ENCODE measurements at regions not wholly inside any gene's neighbourhood (a gene's known extent, or its start where the extent isn't known, plus 50 kb on each side); places are given as distances from the start of the nearest gene placed in this dataset.

DNA sequence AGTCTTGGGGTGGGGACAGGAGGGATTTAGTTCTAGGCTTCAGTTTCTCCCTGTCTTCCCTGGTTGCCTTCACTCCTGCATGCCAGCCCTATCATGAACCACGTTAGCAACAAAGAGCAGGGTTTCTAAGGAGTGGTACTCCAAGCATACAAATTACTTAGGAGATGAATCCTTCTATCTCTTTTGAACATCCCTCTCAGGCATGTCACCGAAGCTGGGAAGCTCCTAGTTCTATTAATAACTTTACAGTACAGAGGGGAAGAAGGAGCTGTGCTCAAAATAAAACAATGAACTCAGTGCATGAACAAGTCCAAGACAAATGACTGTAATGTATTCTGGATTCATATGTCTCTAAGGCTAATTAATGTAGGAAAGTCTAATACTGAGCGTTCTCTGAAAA, 450.6 kb upstream of the RASGEF1B start:
- H3K4me1 ChIP-seq (ENCODE audit: control insufficient read depth, extremely low read depth, insufficient read depth, low read length): no peaks in the 10 kb centered on the region
- no peak overlapping the region for H3K27ac ChIP-seq (ENCODE audit: insufficient read depth, low read length)
- no peak overlapping the region for H3K9ac ChIP-seq (ENCODE audit: insufficient read depth, low read length)
- no peaks in the 10 kb centered on the region for H3K79me2 ChIP-seq (ENCODE audit: control insufficient read depth, insufficient read depth, low read length)
- H3K9me3 ChIP-seq (ENCODE audit: control insufficient read depth, insufficient read depth, low read depth, low read length): no peaks in the 10 kb centered on the region
- H3K27me3 ChIP-seq (ENCODE audit: control insufficient read depth, insufficient read depth, low read length): no peaks in the 10 kb centered on the region
- no peaks in the 10 kb centered on the region for H3K36me3 ChIP-seq (ENCODE audit: control insufficient read depth, insufficient read depth, low read length)
- H2AFZ ChIP-seq (ENCODE audit: low read length): no peak overlapping the region
- no peak overlapping the region for H3K4me2 ChIP-seq (ENCODE audit: extremely low read depth, insufficient read depth, low read length)
- TF ChIP-seq, protein P1, sequence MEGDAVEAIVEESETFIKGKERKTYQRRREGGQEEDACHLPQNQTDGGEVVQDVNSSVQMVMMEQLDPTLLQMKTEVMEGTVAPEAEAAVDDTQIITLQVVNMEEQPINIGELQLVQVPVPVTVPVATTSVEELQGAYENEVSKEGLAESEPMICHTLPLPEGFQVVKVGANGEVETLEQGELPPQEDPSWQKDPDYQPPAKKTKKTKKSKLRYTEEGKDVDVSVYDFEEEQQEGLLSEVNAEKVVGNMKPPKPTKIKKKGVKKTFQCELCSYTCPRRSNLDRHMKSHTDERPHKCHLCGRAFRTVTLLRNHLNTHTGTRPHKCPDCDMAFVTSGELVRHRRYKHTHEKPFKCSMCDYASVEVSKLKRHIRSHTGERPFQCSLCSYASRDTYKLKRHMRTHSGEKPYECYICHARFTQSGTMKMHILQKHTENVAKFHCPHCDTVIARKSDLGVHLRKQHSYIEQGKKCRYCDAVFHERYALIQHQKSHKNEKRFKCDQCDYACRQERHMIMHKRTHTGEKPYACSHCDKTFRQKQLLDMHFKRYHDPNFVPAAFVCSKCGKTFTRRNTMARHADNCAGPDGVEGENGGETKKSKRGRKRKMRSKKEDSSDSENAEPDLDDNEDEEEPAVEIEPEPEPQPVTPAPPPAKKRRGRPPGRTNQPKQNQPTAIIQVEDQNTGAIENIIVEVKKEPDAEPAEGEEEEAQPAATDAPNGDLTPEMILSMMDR (conservative IDR thresholded peaks at IDR 0.05 in 1 of 2, IDR thresholded peaks at IDR 0.05 in 1 of 2; ENCODE audit: low read depth in 1 of 2, low read length in 2 of 2): no peak
- no peak for TF ChIP-seq EZH2 (IDR thresholded peaks at IDR 0.05; ENCODE audit: low read length, missing control alignments)
- no peak for DNase-seq (ENCODE audit: low read depth in 2 of 2)
- no peak overlapping the region for H3K4me3 ChIP-seq (replicated peaks in 1 of 4; ENCODE audit: control extremely low read depth in 1 of 4, insufficient read depth in 1 of 4, low read depth in 3 of 4, low read length in 4 of 4)
- H4K20me1 ChIP-seq (ENCODE audit: control insufficient read depth, extremely low read depth, insufficient read depth, low read length): no peaks in the 10 kb centered on the region

- H4K20me1 ChIP-seq (ENCODE audit: control insufficient read depth, extremely low read depth, insufficient read depth, low read length): no peaks in the 10 kb centered on the region
- no peaks in the 10 kb centered on the region for H3K79me2 ChIP-seq (ENCODE audit: control insufficient read depth, insufficient read depth, low read length)
- H3K9ac ChIP-seq (ENCODE audit: insufficient read depth, low read length): no peak overlapping the region
- no peak overlapping the region for H3K4me2 ChIP-seq (ENCODE audit: extremely low read depth, insufficient read depth, low read length)
- no peaks in the 10 kb centered on the region for H3K27me3 ChIP-seq (ENCODE audit: control insufficient read depth, insufficient read depth, low read length)
- no peaks in the 10 kb centered on the region for H3K36me3 ChIP-seq (ENCODE audit: control insufficient read depth, insufficient read depth, low read length)
- no peaks in the 10 kb centered on the region for H3K4me1 ChIP-seq (ENCODE audit: control insufficient read depth, extremely low read depth, insufficient read depth, low read length)
- TF ChIP-seq EZH2 (IDR thresholded peaks at IDR 0.05; ENCODE audit: low read length, missing control alignments): no peak
- TF ChIP-seq, protein P1 (conservative IDR thresholded peaks at IDR 0.05 in 1 of 2, IDR thresholded peaks at IDR 0.05 in 1 of 2; ENCODE audit: low read depth in 1 of 2, low read length in 2 of 2): no peak
- H3K9me3 ChIP-seq (ENCODE audit: control insufficient read depth, insufficient read depth, low read depth, low read length): no peaks in the 10 kb centered on the region
- H2AFZ ChIP-seq (ENCODE audit: low read length): no peak overlapping the region
- no peak overlapping the region for H3K27ac ChIP-seq (ENCODE audit: insufficient read depth, low read length)
- H3K4me3 ChIP-seq (replicated peaks in 1 of 4; ENCODE audit: control extremely low read depth in 1 of 4, insufficient read depth in 1 of 4, low read depth in 3 of 4, low read length in 4 of 4): no peak overlapping the region
- DNase-seq (ENCODE audit: low read depth in 2 of 2): no peak
Measured at GRCh38 chr4:81921751-81922159, 450.0 kb upstream of the RASGEF1B start.

DNA sequence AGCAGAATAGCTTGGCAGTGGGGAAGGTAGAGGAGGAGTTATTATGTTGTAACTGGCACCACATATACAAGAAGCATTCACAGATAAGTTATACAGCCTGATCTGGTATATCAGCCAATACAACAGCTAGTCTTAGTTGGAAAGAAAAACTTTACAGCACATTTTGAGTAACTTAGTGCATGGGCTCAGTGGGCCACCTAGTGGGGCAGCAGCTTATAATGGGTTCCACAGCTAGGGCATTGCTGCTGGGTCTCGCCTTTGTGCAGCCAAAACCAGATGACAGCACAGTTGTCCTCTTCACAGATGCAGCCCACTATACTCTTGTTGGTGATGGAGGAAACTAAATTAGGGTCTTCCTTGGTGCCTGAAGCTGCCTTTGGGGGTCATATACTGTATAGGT, 448.1 kb upstream of the RASGEF1B start:
- Histone ChIP-seq H3K4me1 (ENCODE audit: control insufficient read depth, extremely low read depth, insufficient read depth, low read length) (no peaks in the 10 kb centered on the region), H3K27me3 (ENCODE audit: control insufficient read depth, insufficient read depth, low read length) (no peaks in the 10 kb centered on the region), H3K9me3 (ENCODE audit: control insufficient read depth, insufficient read depth, low read depth, low read length) (no peaks in the 10 kb centered on the region), H3K27ac (ENCODE audit: insufficient read depth, low read length) (no peak overlapping the region), H3K4me3 (replicated peaks in 1 of 4; ENCODE audit: control extremely low read depth in 1 of 4, insufficient read depth in 1 of 4, low read depth in 3 of 4, low read length in 4 of 4) (no peak overlapping the region), H3K4me2 (ENCODE audit: extremely low read depth, insufficient read depth, low read length) (no peak overlapping the region), H4K20me1 (ENCODE audit: control insufficient read depth, extremely low read depth, insufficient read depth, low read length) (no peaks in the 10 kb centered on the region), H3K9ac (ENCODE audit: insufficient read depth, low read length) (no peak overlapping the region), H3K36me3 (ENCODE audit: control insufficient read depth, insufficient read depth, low read length) (no peaks in the 10 kb centered on the region), H3K79me2 (ENCODE audit: control insufficient read depth, insufficient read depth, low read length) (no peaks in the 10 kb centered on the region), H2AFZ (ENCODE audit: low read length) (no peak overlapping the region)
- no peak for DNase-seq (ENCODE audit: low read depth in 2 of 2)
- TF ChIP-seq, protein P1 (conservative IDR thresholded peaks at IDR 0.05 in 1 of 2, IDR thresholded peaks at IDR 0.05 in 1 of 2; ENCODE audit: low read depth in 1 of 2, low read length in 2 of 2): no peak
- TF ChIP-seq EZH2 (IDR thresholded peaks at IDR 0.05; ENCODE audit: low read length, missing control alignments): no peak
